ENCODE measurements at regions not wholly inside any gene's neighbourhood (a gene's known extent, or its start where the extent isn't known, plus 50 kb on each side); places are given as distances from the start of the nearest gene placed in this dataset.

DNA sequence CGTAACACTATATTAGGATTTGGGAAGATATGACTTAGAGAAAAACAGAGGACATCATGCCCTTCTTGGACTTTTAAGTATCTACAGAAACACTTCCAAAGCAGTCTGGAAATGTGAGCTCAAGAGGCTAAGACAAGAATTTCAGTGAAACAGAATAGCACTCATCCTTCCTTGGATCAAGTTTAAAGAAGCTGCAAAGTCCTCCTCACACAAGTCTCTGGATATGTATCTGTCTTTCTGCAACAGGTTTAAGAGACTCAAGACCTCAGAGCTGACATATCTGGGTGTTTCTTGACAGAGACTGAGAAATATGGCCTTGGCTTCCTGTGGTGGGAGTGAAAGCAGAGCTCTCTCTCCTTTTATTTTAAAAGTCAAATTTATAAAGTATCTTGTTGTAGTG lies 82.5 kb upstream of the GIMD1 start:
- no peak for TF ChIP-seq POLR2AphosphoS5 (IDR thresholded peaks at IDR 0.05; ENCODE audit: borderline replicate concordance, low read depth, low read length)
- no peak for TF ChIP-seq EZH2 (IDR thresholded peaks at IDR 0.05)
- no peak for TF ChIP-seq FOXP2 (optimal IDR thresholded peaks at IDR 0.05; ENCODE audit: control extremely low read depth, extremely low read length, insufficient read depth)

Data from SK-N-MC (cell line).